Effector CD4-positive, alpha-beta T cell (primary cell): ENCODE measurements at regions not wholly inside any gene's neighbourhood (a gene's known extent, or its start where the extent isn't known, plus 50 kb on each side); places are given as distances from the start of the nearest gene placed in this dataset.
"Not testable (repeated sequence)": the region's sequence is repeated elsewhere in the genome, so short reads cannot be mapped to it uniquely, and the experiment has no call there.

Source experiments
- DNase-seq: peaks from one replicate; pipeline ENCODE4 v3.0.0-alpha.2; 2020

DNA sequence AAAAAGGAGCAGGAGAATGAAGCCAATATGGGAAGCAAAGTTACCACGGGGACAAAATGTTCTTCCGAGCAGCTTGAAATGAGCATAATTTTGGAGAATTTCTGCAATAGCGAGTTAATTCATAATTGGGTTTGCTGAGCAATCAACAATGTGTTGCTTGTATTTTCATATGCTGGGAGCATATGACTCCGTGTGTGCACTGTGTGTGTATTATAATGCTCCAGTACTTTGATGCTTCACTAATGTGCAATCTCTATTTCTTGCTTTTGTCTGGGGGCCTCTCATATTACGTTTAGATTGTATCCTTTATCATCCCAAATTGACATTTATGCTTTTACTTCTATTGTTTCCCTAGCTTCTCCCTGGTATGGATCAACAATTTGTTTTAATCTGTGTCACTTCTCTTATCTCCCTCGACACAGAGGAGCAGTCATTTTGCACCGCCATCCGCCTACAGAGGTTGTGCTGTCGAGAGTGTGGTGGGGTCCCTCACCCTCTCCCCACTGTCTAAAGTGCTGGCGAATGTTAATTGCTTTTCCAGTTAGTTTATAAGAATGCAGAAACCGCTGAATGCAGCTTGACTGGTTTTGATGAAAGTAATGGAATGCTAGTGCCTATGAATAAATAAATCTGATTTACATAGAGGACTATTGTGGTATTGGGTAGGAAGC is 372.5 kb upstream of the WWC1 start:
- no peak for DNase-seq

- DNase-seq, result no peak
Observed at GRCh38 chr5:167920589-167920988, 370.9 kb upstream of the WWC1 start.

GRCh38 chr5:167921796-167922195 is 369.6 kb upstream of the WWC1 start:
- no peak for DNase-seq

- DNase-seq, result no peak
Observed at GRCh38 chr5:167923396-167923795, 368.0 kb upstream of the WWC1 start.

DNA sequence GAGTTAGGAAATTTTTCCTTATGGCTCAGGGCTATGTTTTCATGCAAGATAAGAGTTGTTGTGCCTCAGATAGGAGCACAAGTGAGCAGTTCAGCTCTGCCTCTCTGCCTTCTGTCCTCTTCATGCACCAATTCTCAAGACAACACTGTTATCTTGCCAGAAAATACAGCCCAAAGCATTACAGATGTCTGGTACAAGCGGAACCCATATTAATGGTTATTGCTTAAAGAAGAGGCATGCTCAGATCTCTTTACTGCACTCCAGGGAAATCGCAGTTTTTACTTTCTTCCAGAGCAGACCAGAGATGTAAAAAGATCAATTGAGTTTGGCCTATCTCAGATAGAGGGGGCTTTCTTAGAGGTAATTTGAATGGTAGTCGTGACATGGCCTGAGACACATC is 361.6 kb upstream of the WWC1 start:
- DNase-seq, result no peak

- DNase-seq, result no peak
Observed at GRCh38 chr5:167934551-167934971, 356.9 kb upstream of the WWC1 start.

- no peak for DNase-seq
Observed at GRCh38 chr5:167936022-167936421, 355.4 kb upstream of the WWC1 start.

GRCh38 chr5:167936944-167937634 is 354.4 kb upstream of the WWC1 start:
- no peak for DNase-seq

GRCh38 chr5:167937635-167937998 is 353.8 kb upstream of the WWC1 start:
- no peak for DNase-seq

DNA sequence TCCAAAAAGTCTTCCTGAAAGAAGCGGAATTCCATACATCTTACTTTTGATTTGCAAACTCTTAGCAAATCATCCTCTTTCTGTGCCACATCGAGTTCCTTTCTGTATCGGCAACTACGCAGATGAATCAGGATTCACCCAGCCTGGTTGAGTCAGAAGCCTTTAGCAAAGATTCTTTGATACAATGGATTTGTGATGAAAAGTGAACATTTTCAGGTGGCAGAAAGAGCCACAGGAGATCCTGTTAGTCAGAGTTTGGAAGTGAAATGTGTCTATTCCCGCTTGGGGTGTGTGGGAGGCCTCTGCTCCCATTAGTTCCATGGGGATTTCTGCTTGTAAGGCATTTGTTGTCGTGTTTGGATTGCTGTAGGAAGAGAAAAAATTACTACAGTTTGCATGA is 351.8 kb upstream of the WWC1 start:
- no peak for DNase-seq

- no peak for DNase-seq
Observed at GRCh38 chr5:167940911-167941310, 350.5 kb upstream of the WWC1 start.

DNA sequence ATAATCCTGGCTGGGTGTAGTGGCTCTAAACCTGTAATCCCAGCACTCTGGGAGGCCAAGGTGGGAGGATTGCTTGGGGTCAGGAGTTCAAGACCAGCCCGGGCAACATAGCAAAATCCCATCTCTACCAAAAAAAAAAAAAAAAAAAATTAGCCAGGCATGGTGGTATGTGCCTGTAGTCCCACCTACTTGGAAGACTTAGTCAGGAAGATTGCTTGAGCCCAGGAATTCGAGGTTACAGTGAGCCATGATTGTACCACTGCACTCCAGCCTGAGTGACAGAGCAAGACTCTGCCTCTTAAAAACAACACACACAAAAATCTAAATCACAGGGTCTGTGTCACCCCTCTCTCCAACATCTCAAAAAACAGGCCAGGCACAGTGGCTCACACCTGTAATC is 349.9 kb upstream of the WWC1 start:
- not testable (repeated sequence) for DNase-seq

DNA sequence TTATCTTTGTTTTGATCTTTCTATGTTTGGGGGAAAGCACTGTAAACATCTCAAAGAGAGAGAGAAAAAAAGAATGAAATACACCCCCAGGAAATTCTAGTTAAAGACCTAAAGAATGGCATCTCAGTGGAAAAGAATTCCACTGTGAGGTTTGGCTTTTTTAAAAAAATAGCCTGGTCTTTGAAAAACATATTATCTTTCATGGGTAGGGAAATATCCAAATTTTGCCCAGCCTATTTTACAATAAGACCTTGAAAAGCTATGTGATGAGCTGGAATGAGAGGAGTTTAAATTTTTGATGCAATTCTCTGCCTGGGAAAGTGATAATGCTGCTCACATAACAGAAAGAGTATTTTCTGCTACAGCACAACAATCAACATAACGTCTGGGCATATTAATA is 348.1 kb upstream of the WWC1 start:
- no peak for DNase-seq

GRCh38 chr5:167944121-167944852 is 347.2 kb upstream of the WWC1 start:
- DNase-seq, result no peak

GRCh38 chr5:167945542-167946384 is 345.7 kb upstream of the WWC1 start:
- DNase-seq, result no peak

- DNase-seq, result no peak
Observed at GRCh38 chr5:167947306-167947705, 344.1 kb upstream of the WWC1 start.

DNA sequence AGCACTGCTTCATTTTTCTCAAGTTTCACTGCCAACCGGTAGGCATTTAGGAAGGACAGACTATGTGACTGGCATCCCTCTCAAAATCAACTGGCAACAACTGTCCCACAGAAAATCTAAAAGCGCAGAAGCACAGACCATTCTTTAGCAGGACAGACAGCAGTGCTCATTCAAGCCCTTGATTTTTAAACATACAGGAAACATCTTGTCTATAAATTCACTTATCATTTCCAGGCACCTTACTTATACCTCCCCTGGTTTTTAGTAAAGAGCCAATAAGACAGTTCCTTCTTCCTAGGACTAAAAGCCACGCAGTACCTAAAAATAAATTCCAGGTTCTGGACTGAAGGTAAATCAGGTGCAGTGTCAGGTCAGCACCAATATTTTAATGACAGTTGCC is 343.2 kb upstream of the WWC1 start:
- DNase-seq, result no peak

- no peak for DNase-seq
Observed at GRCh38 chr5:167949435-167949834, 342.0 kb upstream of the WWC1 start.

DNA sequence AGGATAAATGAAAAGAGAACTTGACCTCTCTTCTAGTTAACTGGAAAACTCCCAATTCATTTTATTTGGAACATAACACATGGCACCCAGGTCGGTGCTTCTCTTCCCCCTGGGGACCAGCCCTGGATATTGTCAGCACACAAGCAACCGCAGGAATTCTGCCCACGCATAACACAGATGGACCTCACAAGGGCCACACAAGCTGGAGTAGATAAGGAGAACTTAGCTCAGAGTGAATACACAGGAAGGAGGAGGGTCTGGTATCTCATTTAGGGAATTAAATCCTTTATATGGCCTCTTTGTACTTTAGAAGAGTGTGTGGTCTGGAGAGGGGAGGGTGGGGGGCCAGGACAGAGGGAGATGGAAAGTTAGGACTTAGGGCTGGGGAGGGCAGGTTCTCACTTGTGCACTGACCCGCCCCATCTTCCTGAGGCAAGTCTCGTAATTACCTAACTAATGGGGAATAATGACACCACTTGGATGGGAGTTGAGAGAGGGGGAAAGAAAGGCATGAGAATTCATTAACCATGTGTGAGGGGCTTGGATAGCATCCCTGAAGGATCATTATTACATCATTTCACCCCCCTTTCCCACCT is 341.2 kb upstream of the WWC1 start:
- DNase-seq, result no peak

- no peak for DNase-seq
Observed at GRCh38 chr5:167951116-167951515, 340.3 kb upstream of the WWC1 start.

DNA sequence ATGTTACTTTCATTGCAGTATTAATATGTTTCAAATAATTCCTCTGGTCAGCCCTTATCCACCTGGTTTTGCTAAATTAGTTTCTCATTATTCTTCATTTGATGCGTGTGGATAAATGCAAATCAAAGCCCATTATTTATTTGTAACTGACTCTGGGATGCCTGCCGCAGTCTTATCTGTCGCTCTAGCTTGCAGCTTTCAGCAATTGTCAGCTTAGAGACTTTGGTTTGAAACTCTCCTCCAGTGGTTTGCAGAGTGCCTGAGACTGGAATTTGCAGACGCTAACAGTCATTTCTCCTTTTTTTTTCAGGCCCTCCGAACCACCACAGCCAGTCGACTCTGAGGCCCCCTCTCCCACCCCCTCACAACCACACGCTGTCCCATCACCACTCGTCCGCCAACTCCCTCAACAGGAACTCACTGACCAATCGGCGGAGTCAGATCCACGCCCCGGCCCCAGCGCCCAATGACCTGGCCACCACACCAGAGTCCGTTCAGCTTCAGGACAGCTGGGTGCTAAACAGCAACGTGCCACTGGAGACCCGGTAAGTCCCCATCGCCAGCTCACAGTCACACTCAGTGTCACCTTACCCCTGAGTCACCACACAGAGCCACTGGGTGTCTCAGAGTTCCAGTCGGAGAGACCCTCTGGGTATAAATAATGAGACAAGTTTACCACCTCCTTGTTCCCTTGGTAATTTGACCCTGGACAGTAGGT is 339.0 kb upstream of the WWC1 start:
- no peak for DNase-seq

- no peak for DNase-seq
Observed at GRCh38 chr5:167953151-167953798, 338.2 kb upstream of the WWC1 start.
